ENCODE measurements at regions not wholly inside any gene's neighbourhood (a gene's known extent, or its start where the extent isn't known, plus 50 kb on each side); places are given as distances from the start of the nearest gene placed in this dataset.
"Not testable (repeated sequence)": the region's sequence is repeated elsewhere in the genome, so short reads cannot be mapped to it uniquely, and the experiment has no call there.

- no peaks in the 10 kb centered on the region for H3K9me2 ChIP-seq (ENCODE audit: low read depth, low read length)
- H3K4me1 ChIP-seq (ENCODE audit: insufficient read depth, low read length, severe bottlenecking), result no peaks in the 10 kb centered on the region
- no peaks in the 10 kb centered on the region for H3K36me3 ChIP-seq (ENCODE audit: insufficient read depth, low read length)
- no peak overlapping the region for H3K4me3 ChIP-seq (ENCODE audit: low read depth, low read length, poor library complexity, severe bottlenecking)
- H4K20me1 ChIP-seq (ENCODE audit: insufficient read depth, low read length), result no peaks in the 10 kb centered on the region
- no peaks in the 10 kb centered on the region for H3K79me2 ChIP-seq (ENCODE audit: insufficient read depth, low read length)
- H3K4me2 ChIP-seq (ENCODE audit: low read length), result no peak overlapping the region
- H2AFZ ChIP-seq (ENCODE audit: low read length), result no peak overlapping the region
- H3K9me3 ChIP-seq (ENCODE audit: low read length), result no peaks in the 10 kb centered on the region
- no peak overlapping the region for H3K27ac ChIP-seq (ENCODE audit: low read depth, low read length, poor library complexity, severe bottlenecking)
- TF ChIP-seq CTCF (IDR thresholded peaks at IDR 0.05; ENCODE audit: low read length) (no peak), EZH2 (IDR thresholded peaks at IDR 0.05; ENCODE audit: borderline replicate concordance, low read length) (no peak)
- H3K27me3 ChIP-seq (ENCODE audit: insufficient read depth, low read length), result no peaks in the 10 kb centered on the region
- H3F3A ChIP-seq (ENCODE audit: insufficient read depth, low read length), result no peaks in the 10 kb centered on the region
- no peak overlapping the region for H3K9ac ChIP-seq (ENCODE audit: low read length)
These were observed 195.9 kb upstream of the DDX18 start for GRCh38 chr2:117618607-117619006.

- Histone ChIP-seq H3K9me2 (ENCODE audit: low read depth, low read length) (no peaks in the 10 kb centered on the region), H3K4me3 (ENCODE audit: low read depth, low read length, poor library complexity, severe bottlenecking) (no peak overlapping the region), H2AFZ (ENCODE audit: low read length) (no peak overlapping the region), H3K9me3 (ENCODE audit: low read length) (no peaks in the 10 kb centered on the region), H3K79me2 (ENCODE audit: insufficient read depth, low read length) (no peaks in the 10 kb centered on the region), H3K4me1 (ENCODE audit: insufficient read depth, low read length, severe bottlenecking) (no peaks in the 10 kb centered on the region), H3K27ac (ENCODE audit: low read depth, low read length, poor library complexity, severe bottlenecking) (no peak overlapping the region), H3F3A (ENCODE audit: insufficient read depth, low read length) (no peaks in the 10 kb centered on the region), H4K20me1 (ENCODE audit: insufficient read depth, low read length) (no peaks in the 10 kb centered on the region), H3K27me3 (ENCODE audit: insufficient read depth, low read length) (no peaks in the 10 kb centered on the region), H3K36me3 (ENCODE audit: insufficient read depth, low read length) (no peaks in the 10 kb centered on the region), H3K4me2 (ENCODE audit: low read length) (no peak overlapping the region), H3K9ac (ENCODE audit: low read length) (no peak overlapping the region)
- TF ChIP-seq CTCF (IDR thresholded peaks at IDR 0.05; ENCODE audit: low read length), result no peak
These were observed 193.2 kb upstream of the DDX18 start for GRCh38 chr2:117621326-117621725.

GRCh38 chr2:117623175-117623574 lies 191.3 kb upstream of the DDX18 start:
- H3K4me1 ChIP-seq (ENCODE audit: insufficient read depth, low read length, severe bottlenecking); H3K79me2 ChIP-seq (ENCODE audit: insufficient read depth, low read length); H4K20me1 ChIP-seq (ENCODE audit: insufficient read depth, low read length); H3K9me2 ChIP-seq (ENCODE audit: low read depth, low read length); H3K9me3 ChIP-seq (ENCODE audit: low read length); H3K4me2 ChIP-seq (ENCODE audit: low read length); H3K36me3 ChIP-seq (ENCODE audit: insufficient read depth, low read length); H3F3A ChIP-seq (ENCODE audit: insufficient read depth, low read length); H3K4me3 ChIP-seq (ENCODE audit: low read depth, low read length, poor library complexity, severe bottlenecking); H2AFZ ChIP-seq (ENCODE audit: low read length); H3K27me3 ChIP-seq (ENCODE audit: insufficient read depth, low read length); H3K9ac ChIP-seq (ENCODE audit: low read length); H3K27ac ChIP-seq (ENCODE audit: low read depth, low read length, poor library complexity, severe bottlenecking): not testable (repeated sequence)

GRCh38 chr2:117631152-117631945 lies 183.1 kb upstream of the DDX18 start:
- TF ChIP-seq EZH2 (IDR thresholded peaks at IDR 0.05; ENCODE audit: borderline replicate concordance, low read length) (no peak), CTCF (IDR thresholded peaks at IDR 0.05; ENCODE audit: low read length) (no peak)
- Histone ChIP-seq H4K20me1 (ENCODE audit: insufficient read depth, low read length) (no peaks in the 10 kb centered on the region), H3K4me3 (ENCODE audit: low read depth, low read length, poor library complexity, severe bottlenecking) (no peak overlapping the region), H3K9me2 (ENCODE audit: low read depth, low read length) (no peaks in the 10 kb centered on the region), H3K4me1 (ENCODE audit: insufficient read depth, low read length, severe bottlenecking) (no peaks in the 10 kb centered on the region), H2AFZ (ENCODE audit: low read length) (no peak overlapping the region), H3K4me2 (ENCODE audit: low read length) (no peak overlapping the region), H3K79me2 (ENCODE audit: insufficient read depth, low read length) (no peaks in the 10 kb centered on the region), H3F3A (ENCODE audit: insufficient read depth, low read length) (no peaks in the 10 kb centered on the region), H3K27me3 (ENCODE audit: insufficient read depth, low read length) (no peaks in the 10 kb centered on the region), H3K27ac (ENCODE audit: low read depth, low read length, poor library complexity, severe bottlenecking) (no peak overlapping the region), H3K36me3 (ENCODE audit: insufficient read depth, low read length) (no peaks in the 10 kb centered on the region), H3K9me3 (ENCODE audit: low read length) (no peaks in the 10 kb centered on the region), H3K9ac (ENCODE audit: low read length) (no peak overlapping the region)
